NCI-H748 (cell line): ENCODE measurements at regions not wholly inside any gene's neighbourhood (a gene's known extent, or its start where the extent isn't known, plus 50 kb on each side); places are given as distances from the start of the nearest gene placed in this dataset.
"Not testable (repeated sequence)": the region's sequence is repeated elsewhere in the genome, so short reads cannot be mapped to it uniquely, and the experiment has no call there.

Experiments
- DNase-seq: peaks from one replicate; lab custom pipeline; 2025; ENCODE audit not compliant: unreplicated experiment; lab: John Stamatoyannopoulos, UW

GRCh38 chr5:84961193-84961592 is 576.5 kb upstream of the EDIL3 start:
- no peak for DNase-seq

- DNase-seq: no peak
Observed at GRCh38 chr5:84961903-84962302, 577.2 kb upstream of the EDIL3 start.

- DNase-seq: no peak
Observed at GRCh38 chr5:84983093-84983492, 598.4 kb upstream of the EDIL3 start.

GRCh38 chr5:84985148-84985547 is 600.5 kb upstream of the EDIL3 start:
- DNase-seq: peak; percentile 3

DNA sequence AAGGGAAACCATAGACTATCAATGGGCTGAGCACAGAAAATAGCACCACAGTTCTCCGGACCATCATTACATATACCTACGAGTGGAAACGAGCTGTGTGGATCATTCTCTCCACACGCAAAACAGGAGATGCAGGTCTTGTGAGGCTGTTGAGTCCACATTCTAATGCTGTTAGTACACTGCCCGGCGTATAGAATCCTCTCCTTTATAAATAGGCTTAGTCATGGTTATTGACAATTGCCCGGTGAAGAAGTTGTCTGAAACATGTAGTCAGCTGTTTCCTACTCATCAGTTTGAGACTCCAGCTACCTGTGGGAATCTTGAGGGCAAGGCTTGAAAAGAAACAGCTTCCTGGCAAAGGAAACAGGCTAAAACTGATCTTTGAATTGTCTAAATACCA is 602.0 kb upstream of the EDIL3 start:
- DNase-seq: no peak

GRCh38 chr5:85000671-85001070 is 616.0 kb upstream of the EDIL3 start:
- DNase-seq: no peak

DNA sequence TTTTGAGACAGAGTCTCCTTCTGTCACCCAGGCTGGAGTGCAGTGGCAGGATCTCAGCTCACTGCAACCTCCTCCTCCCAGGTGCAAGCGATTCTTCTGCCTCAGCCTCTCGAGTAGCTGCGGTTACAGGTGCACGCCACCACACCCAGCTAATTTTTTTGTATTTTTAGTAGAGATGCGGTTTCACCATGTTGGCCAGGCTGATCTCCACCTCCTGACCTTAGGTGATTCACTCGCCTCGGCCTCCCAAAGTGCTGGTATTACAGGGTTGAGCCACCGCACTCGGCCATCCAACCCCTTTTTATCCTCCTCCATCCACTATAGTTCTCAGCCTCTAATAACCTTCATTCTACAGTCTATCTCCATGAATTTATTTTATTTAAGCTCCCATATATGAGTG is 617.3 kb upstream of the EDIL3 start:
- DNase-seq: not testable (repeated sequence)

- no peak for DNase-seq
Observed at GRCh38 chr5:85010014-85010562, 625.4 kb upstream of the EDIL3 start.

GRCh38 chr5:85017261-85017660 is 632.6 kb upstream of the EDIL3 start:
- DNase-seq: no peak

DNA sequence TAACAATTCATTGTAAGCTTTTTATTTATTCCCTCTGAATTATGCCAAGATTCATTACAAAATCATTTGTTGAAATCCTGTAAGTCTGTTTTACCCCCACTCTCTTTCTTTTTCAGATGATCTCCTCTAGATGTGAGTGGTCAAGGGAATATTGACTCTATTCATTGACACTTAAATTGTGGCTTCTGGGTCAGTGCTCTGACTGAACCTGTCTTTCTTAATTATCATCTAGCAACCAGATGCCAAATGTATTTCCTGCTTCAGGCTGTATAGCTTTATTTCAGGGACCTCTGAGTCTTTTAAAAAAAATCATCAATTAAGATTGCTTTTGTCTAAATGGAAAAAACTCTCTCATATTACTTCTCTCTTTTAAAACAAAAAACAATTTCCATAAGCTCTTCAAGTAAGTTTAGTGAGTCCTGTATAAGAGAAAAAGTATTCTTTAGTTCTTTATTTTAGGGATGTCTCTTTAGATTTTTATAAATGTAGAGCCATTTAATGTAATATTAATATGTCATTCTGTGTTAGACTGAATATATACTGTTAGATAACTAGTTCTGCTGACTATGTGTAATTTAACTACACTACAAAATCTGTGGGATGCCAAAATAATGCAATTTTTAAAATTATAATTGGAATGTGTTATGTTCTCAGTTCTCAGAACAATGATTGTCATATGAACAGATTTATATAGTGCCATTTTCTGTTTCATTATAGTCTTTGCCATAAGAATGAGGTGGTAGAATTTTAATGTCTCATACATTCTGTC is 645.8 kb upstream of the EDIL3 start:
- peak; percentile 42 for DNase-seq

DNA sequence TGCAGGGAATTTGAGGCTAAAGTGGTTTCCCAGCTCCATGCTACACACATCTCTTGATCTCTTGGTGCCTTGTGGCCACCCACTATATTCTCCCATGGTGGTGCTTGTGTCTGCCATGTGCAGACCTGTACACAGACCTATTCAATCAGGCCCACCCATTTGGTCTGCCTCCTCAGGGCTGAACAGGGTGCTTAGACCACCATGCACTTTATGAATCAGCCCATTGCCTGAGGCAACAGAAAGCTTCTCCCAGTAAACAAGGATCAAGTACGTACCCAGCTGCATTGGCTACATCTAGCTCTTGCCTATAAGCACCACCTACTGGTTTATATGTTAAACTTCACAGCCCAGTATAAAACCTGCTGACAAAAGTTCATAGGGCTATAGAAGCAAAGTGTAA is 664.3 kb upstream of the EDIL3 start:
- peak; percentile 83 for DNase-seq

DNA sequence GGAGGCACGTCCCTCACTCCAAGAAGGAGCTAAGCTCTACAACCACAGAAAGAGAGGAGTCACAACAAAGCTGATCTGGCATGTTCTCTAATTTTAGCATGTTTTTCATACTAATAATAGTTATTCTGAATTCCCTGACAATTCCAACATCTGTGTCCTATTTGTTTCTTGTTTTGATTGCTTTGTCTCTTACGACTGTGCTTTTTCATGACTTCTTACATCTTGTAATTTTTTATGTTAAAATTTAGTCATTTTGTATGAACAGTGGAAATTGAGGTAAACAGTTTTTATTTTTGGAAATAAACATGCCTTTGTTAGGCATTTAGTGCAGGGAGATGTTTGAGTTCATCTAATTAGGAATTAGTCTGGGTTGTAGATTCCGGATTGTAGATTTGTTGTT is 668.1 kb upstream of the EDIL3 start:
- DNase-seq: no peak

DNA sequence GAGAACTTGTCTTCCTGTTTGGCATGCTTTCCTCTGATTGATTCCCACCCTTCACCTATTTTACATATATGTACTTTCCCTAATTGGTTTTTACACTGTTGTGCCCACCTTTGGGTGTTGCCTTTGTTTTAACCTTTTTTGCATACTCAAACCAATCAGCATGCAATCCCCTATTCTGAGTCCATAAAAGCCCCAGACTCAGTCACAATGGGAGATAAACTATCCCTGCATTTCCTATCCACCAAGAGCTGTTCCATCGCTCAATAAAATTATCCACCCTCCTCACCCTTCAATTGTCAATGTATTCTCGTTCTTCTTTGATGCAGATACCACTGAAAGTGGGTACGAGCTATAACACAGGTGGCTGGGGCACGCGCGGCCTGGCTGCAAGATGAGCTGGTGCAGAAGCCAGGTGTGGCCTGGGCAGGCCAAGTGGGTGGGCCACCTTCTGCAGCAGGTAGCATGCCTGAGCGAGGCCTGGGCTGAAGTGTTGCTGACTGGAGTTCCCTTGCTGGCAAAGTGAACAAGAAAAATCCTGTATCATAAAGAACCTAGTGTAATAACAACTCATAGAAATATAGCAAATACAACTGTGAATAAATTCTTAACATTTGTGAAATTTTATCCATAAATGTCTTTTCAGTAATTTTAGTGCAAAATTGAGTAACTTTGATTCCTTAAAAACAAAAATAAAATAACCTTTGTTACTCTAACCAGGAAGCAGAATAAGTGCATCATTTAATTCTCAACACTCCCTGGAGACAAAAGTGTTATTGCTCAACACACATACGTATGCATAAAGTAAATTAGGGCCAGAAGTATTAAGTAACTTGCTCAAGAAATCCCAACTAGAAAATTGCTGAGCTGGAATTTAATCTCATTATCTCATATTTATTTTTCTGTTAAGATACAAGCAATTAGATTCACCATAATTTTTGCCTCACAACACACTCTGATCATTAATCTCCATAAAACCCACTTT is 685.3 kb upstream of the EDIL3 start:
- DNase-seq: no peak

DNA sequence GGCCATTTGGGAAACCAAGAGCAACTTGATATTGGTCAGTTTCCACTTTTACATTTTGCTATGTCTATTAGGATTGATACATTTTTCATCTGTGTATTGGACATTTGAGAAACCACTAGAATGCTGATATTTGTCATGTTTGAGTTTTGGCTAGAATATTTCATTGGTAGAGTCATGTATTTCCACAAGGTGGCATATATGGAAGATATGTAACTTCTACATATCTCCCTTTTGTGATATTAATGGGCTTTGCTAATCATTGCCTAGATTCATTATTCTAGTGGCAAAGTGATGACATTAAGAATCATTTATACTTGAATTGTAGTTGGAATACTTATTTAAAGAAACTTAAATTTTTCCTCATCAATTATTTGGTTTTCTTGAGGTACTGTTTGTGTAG is 692.9 kb upstream of the EDIL3 start:
- DNase-seq: no peak

DNA sequence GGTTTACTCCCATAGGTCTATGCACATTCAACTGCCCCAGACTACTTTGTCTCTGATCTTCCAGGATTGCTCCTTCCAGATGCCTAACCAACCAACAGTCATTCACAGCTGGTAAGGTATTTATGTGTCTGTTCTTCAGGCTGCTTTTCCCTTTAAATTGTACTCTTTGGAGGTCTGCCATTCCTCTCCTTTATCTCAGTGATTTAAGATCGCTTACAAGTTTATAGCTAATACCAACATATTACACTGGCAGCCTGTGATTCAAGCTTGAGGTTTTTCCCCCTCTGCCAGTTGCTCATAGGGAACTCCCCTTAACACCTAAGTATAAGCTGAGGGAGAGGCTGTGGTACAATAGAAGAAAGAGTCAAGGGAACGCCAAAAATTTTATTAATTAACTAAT is 711.7 kb upstream of the EDIL3 start:
- no peak for DNase-seq

- DNase-seq: no peak
Observed at GRCh38 chr5:85108471-85108870, 723.8 kb upstream of the EDIL3 start.

DNA sequence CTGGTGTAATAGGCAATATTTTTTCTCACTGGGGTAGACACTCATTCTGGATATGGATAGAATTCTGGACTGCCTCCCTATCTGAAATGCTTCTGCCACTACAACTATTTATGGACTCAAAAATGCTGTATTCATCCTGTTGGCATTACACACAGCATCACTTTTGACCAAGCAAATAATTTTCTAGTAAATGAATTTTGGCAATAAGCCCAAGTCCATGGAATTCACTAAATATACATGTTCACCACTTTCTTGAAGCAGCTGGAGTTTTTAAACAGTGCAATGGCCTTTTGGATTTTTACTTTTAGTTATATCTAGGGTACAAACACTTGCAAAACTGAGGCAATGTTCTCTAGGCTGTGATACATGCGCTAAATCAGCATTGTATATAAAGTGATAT is 724.9 kb upstream of the EDIL3 start:
- DNase-seq: no peak

GRCh38 chr5:85132269-85132668 is 747.6 kb upstream of the EDIL3 start:
- no peak for DNase-seq

- no peak for DNase-seq
Observed at GRCh38 chr5:85140471-85140870, 755.8 kb upstream of the EDIL3 start.

DNA sequence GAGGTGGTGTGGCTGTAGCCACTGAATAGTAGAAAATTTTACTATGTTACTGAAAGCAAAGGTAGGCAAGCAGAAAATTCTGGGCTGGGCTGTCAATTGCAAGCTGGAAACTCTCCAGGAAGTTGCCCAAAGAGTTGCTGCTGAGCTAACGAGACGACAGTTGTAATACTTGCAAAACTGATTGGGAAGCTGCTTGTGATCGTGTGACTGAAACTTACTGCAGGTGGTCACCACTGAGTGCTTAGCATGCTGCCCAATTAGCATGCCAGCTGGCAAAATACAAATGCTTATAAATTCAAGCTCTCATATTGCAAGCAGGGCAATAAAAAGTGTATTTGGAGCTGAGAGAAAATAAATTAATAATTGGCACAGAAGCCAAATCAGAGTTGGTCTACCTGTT is 758.5 kb upstream of the EDIL3 start:
- peak; percentile 55 for DNase-seq

DNA sequence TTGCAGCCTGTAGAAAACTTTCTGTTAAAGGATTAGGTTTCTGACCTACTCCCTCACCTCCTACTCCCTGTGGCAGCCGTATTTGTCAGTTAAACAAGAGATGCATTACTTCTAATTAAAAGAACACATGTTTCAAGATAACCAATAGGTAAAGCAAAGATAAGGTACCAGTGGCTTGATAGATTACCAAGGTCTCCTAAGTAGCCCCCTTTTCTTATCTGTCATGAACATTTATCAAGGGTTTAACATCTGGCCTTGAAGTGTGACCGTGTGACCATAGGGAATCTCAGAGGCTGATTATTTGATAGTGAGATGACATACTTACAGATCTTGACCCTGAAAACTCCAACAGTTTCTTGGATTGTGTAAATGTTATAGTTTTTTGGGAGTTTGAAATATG is 764.0 kb upstream of the EDIL3 start:
- DNase-seq: no peak

- peak; percentile 10 for DNase-seq
Observed at GRCh38 chr5:85159395-85159794, 774.7 kb upstream of the EDIL3 start.
